ENCODE measurements at regions not wholly inside any gene's neighbourhood (a gene's known extent, or its start where the extent isn't known, plus 50 kb on each side); places are given as distances from the start of the nearest gene placed in this dataset.

GRCh38 chr6:126540161-126540560 lies 200.2 kb downstream of the CENPW start:
- no peak overlapping the region for H3K4me2 ChIP-seq (ENCODE audit: low read length)
- H3K36me3 ChIP-seq (ENCODE audit: insufficient read depth, low read length), result no peaks in the 10 kb centered on the region
- no peak overlapping the region for H3K27ac ChIP-seq (ENCODE audit: low read depth, low read length, poor library complexity, severe bottlenecking)
- no peak for DNase-seq (ENCODE audit: low spot score)
- no peak overlapping the region for H2AFZ ChIP-seq (ENCODE audit: low read length)
- H3K79me2 ChIP-seq (ENCODE audit: insufficient read depth, low read depth, low read length), result no peaks in the 10 kb centered on the region
- H3K4me3 ChIP-seq (ENCODE audit: low read depth, low read length, poor library complexity, severe bottlenecking), result no peak overlapping the region
- no peaks in the 10 kb centered on the region for H3K9me2 ChIP-seq (ENCODE audit: insufficient read depth, low read length)
- CTCF ChIA-PET (ENCODE audit: unreplicated experiment), result no interaction called here
- H3K9me3 ChIP-seq (ENCODE audit: low read length), result no peaks in the 10 kb centered on the region
- no TSS peak for BruUV-seq (replicated peaks)
- POLR2A ChIA-PET, result no interaction called here
- TF ChIP-seq EZH2phosphoT487 (IDR thresholded peaks at IDR 0.05; ENCODE audit: borderline replicate concordance, low read depth, low read length) (no peak), CTCF (conservative IDR thresholded peaks at IDR 0.05; ENCODE audit: low read length) (no peak)
- intact Hi-C loops (cut with micrococcal nuclease; ENCODE audit: unreplicated experiment), result no loop called here
- H3K4me1 ChIP-seq (ENCODE audit: insufficient read depth, low read length, poor library complexity, severe bottlenecking), result no peaks in the 10 kb centered on the region
- no peaks in the 10 kb centered on the region for H4K20me1 ChIP-seq (ENCODE audit: insufficient read depth, low read length)

GRCh38 chr6:126541806-126542491 lies 202.0 kb downstream of the CENPW start:
- no peak overlapping the region for H3K27ac ChIP-seq (ENCODE audit: low read depth, low read length, poor library complexity, severe bottlenecking)
- TF ChIP-seq EZH2phosphoT487 (IDR thresholded peaks at IDR 0.05; ENCODE audit: borderline replicate concordance, low read depth, low read length) (no peak), CTCF (conservative IDR thresholded peaks at IDR 0.05; ENCODE audit: low read length) (no peak)
- POLR2A ChIA-PET, result no interaction called here
- H3K4me3 ChIP-seq (ENCODE audit: low read depth, low read length, poor library complexity, severe bottlenecking), result no peak overlapping the region
- DNase-seq (ENCODE audit: low spot score), result no peak
- H2AFZ ChIP-seq (ENCODE audit: low read length), result no peak overlapping the region
- no TSS peak for BruUV-seq (replicated peaks)
- CTCF ChIA-PET (ENCODE audit: unreplicated experiment), result no interaction called here
- intact Hi-C loops (cut with micrococcal nuclease; ENCODE audit: unreplicated experiment), result no loop called here
- H3K9me3 ChIP-seq (ENCODE audit: low read length), result no peaks in the 10 kb centered on the region
- no peaks in the 10 kb centered on the region for H3K4me1 ChIP-seq (ENCODE audit: insufficient read depth, low read length, poor library complexity, severe bottlenecking)
- no peaks in the 10 kb centered on the region for H3K36me3 ChIP-seq (ENCODE audit: insufficient read depth, low read length)
- no peak overlapping the region for H3K4me2 ChIP-seq (ENCODE audit: low read length)
- H3K79me2 ChIP-seq (ENCODE audit: insufficient read depth, low read depth, low read length), result no peaks in the 10 kb centered on the region
- no peaks in the 10 kb centered on the region for H3K9me2 ChIP-seq (ENCODE audit: insufficient read depth, low read length)
- no peaks in the 10 kb centered on the region for H4K20me1 ChIP-seq (ENCODE audit: insufficient read depth, low read length)

DNA sequence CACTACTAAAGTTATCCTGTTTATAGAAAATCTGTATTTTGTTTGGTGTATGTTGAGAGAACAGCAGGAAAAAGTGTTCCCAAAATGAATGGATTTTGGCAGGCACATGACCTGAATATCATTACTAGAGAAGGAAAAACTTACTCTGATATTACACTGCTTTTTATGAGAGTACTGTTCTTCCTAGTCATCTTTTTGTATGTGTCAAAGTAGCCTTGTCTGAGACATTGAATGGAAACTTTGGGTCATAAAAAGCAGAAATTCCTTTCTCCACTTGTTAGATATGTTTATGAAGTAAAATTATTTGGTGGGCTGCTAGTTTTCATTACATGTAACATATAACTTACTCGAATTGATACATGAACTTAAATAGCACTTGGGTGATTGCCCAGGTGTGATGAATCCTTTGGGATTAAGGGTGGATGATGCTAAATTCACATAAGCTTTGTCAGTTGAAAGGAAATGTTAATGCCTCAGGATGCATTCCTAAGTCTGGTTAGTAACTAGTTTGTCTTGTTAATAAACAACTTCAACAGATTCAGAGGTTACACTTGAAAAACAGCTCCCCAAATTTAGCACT lies 206.7 kb downstream of the CENPW start:
- TF ChIP-seq CTCF (conservative IDR thresholded peaks at IDR 0.05; ENCODE audit: low read length) (no peak), EZH2phosphoT487 (IDR thresholded peaks at IDR 0.05; ENCODE audit: borderline replicate concordance, low read depth, low read length) (no peak)
- Histone ChIP-seq H3K9me3 (ENCODE audit: low read length) (no peaks in the 10 kb centered on the region), H3K27ac (ENCODE audit: low read depth, low read length, poor library complexity, severe bottlenecking) (no peak overlapping the region), H3K79me2 (ENCODE audit: insufficient read depth, low read depth, low read length) (no peaks in the 10 kb centered on the region), H3K36me3 (ENCODE audit: insufficient read depth, low read length) (no peaks in the 10 kb centered on the region), H3K4me2 (ENCODE audit: low read length) (no peak overlapping the region), H3K9me2 (ENCODE audit: insufficient read depth, low read length) (no peaks in the 10 kb centered on the region), H2AFZ (ENCODE audit: low read length) (no peak overlapping the region), H4K20me1 (ENCODE audit: insufficient read depth, low read length) (no peaks in the 10 kb centered on the region), H3K4me3 (ENCODE audit: low read depth, low read length, poor library complexity, severe bottlenecking) (no peak overlapping the region), H3K4me1 (ENCODE audit: insufficient read depth, low read length, poor library complexity, severe bottlenecking) (no peaks in the 10 kb centered on the region)
- BruUV-seq (replicated peaks), result no TSS peak
- no peak for DNase-seq (ENCODE audit: low spot score)
- ChIA-PET POLR2A (no interaction called here), CTCF (ENCODE audit: unreplicated experiment) (no interaction called here)
- intact Hi-C loops (cut with micrococcal nuclease; ENCODE audit: unreplicated experiment), result no loop called here
